ENCODE measurements at regions not wholly inside any gene's neighbourhood (a gene's known extent, or its start where the extent isn't known, plus 50 kb on each side); places are given as distances from the start of the nearest gene placed in this dataset.

- Histone ChIP-seq H2AFZ (ENCODE audit: low read length) (no peak overlapping the region), H3K9me2 (replicated peaks; ENCODE audit: insufficient read depth, low read length) (no peaks in the 10 kb centered on the region), H4K20me1 (ENCODE audit: insufficient read depth, low read length) (no peaks in the 10 kb centered on the region), H3K79me2 (ENCODE audit: low read length) (no peaks in the 10 kb centered on the region), H3F3A (ENCODE audit: insufficient read depth, low read length) (no peaks in the 10 kb centered on the region), H3K9me3 (replicated peaks; ENCODE audit: insufficient read depth, low read length) (no peaks in the 10 kb centered on the region), H3K4me3 (ENCODE audit: low read length) (no peak overlapping the region), H3K9ac (ENCODE audit: low read length) (no peak overlapping the region), H3K27ac (ENCODE audit: low read length) (no peak overlapping the region), H3K36me3 (replicated peaks; ENCODE audit: insufficient read depth, low read length) (no peaks in the 10 kb centered on the region), H3K4me1 (ENCODE audit: low read length) (no peaks in the 10 kb centered on the region), H3K27me3 (replicated peaks; ENCODE audit: insufficient read depth, low read length) (no peaks in the 10 kb centered on the region), H3K4me2 (ENCODE audit: low read depth, low read length) (no peak overlapping the region)
- DNase-seq: no peak
- TF ChIP-seq, protein P1, sequence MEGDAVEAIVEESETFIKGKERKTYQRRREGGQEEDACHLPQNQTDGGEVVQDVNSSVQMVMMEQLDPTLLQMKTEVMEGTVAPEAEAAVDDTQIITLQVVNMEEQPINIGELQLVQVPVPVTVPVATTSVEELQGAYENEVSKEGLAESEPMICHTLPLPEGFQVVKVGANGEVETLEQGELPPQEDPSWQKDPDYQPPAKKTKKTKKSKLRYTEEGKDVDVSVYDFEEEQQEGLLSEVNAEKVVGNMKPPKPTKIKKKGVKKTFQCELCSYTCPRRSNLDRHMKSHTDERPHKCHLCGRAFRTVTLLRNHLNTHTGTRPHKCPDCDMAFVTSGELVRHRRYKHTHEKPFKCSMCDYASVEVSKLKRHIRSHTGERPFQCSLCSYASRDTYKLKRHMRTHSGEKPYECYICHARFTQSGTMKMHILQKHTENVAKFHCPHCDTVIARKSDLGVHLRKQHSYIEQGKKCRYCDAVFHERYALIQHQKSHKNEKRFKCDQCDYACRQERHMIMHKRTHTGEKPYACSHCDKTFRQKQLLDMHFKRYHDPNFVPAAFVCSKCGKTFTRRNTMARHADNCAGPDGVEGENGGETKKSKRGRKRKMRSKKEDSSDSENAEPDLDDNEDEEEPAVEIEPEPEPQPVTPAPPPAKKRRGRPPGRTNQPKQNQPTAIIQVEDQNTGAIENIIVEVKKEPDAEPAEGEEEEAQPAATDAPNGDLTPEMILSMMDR (IDR thresholded peaks at IDR 0.05; ENCODE audit: low read length): no peak
- TF ChIP-seq EZH2phosphoT487 (IDR thresholded peaks at IDR 0.05; ENCODE audit: low read length) (no peak), EZH2 (optimal IDR thresholded peaks at IDR 0.05; ENCODE audit: low read depth, low read length) (no peak)
These were observed 1041.0 kb upstream of the TENM3 start for GRCh38 chr4:181202240-181202639.

- DNase-seq: no peak
- Histone ChIP-seq H3K4me3 (ENCODE audit: low read length) (no peak overlapping the region), H3K9me3 (replicated peaks; ENCODE audit: insufficient read depth, low read length) (no peaks in the 10 kb centered on the region), H3K4me1 (ENCODE audit: low read length) (no peaks in the 10 kb centered on the region), H3K9me2 (replicated peaks; ENCODE audit: insufficient read depth, low read length) (no peaks in the 10 kb centered on the region), H3K9ac (ENCODE audit: low read length) (no peak overlapping the region), H4K20me1 (ENCODE audit: insufficient read depth, low read length) (no peaks in the 10 kb centered on the region), H3K27me3 (replicated peaks; ENCODE audit: insufficient read depth, low read length) (no peaks in the 10 kb centered on the region), H3K27ac (ENCODE audit: low read length) (no peak overlapping the region), H2AFZ (ENCODE audit: low read length) (no peak overlapping the region), H3K36me3 (replicated peaks; ENCODE audit: insufficient read depth, low read length) (no peaks in the 10 kb centered on the region), H3K79me2 (ENCODE audit: low read length) (no peaks in the 10 kb centered on the region), H3K4me2 (ENCODE audit: low read depth, low read length) (no peak overlapping the region), H3F3A (ENCODE audit: insufficient read depth, low read length) (no peaks in the 10 kb centered on the region)
- TF ChIP-seq, protein P1 (IDR thresholded peaks at IDR 0.05; ENCODE audit: low read length): no peak
- TF ChIP-seq EZH2phosphoT487 (IDR thresholded peaks at IDR 0.05; ENCODE audit: low read length) (no peak), EZH2 (optimal IDR thresholded peaks at IDR 0.05; ENCODE audit: low read depth, low read length) (no peak)
These were observed 1039.1 kb upstream of the TENM3 start for GRCh38 chr4:181204109-181204508.

GRCh38 chr4:181213551-181213950 lies 1029.7 kb upstream of the TENM3 start:
- Histone ChIP-seq H3K27ac (ENCODE audit: low read length) (no peak overlapping the region), H3K9me2 (replicated peaks; ENCODE audit: insufficient read depth, low read length) (no peaks in the 10 kb centered on the region), H3K4me3 (ENCODE audit: low read length) (no peak overlapping the region), H3K27me3 (replicated peaks; ENCODE audit: insufficient read depth, low read length) (no peaks in the 10 kb centered on the region), H3F3A (ENCODE audit: insufficient read depth, low read length) (no peaks in the 10 kb centered on the region), H2AFZ (ENCODE audit: low read length) (no peak overlapping the region), H3K36me3 (replicated peaks; ENCODE audit: insufficient read depth, low read length) (no peaks in the 10 kb centered on the region), H3K79me2 (ENCODE audit: low read length) (no peaks in the 10 kb centered on the region), H3K4me2 (ENCODE audit: low read depth, low read length) (no peak overlapping the region), H3K9me3 (replicated peaks; ENCODE audit: insufficient read depth, low read length) (no peaks in the 10 kb centered on the region), H3K9ac (ENCODE audit: low read length) (no peak overlapping the region), H4K20me1 (ENCODE audit: insufficient read depth, low read length) (no peaks in the 10 kb centered on the region), H3K4me1 (ENCODE audit: low read length) (no peaks in the 10 kb centered on the region)
- no peak for DNase-seq
- TF ChIP-seq EZH2 (optimal IDR thresholded peaks at IDR 0.05; ENCODE audit: low read depth, low read length) (no peak), EZH2phosphoT487 (IDR thresholded peaks at IDR 0.05; ENCODE audit: low read length) (no peak)
- TF ChIP-seq, protein P1 (IDR thresholded peaks at IDR 0.05; ENCODE audit: low read length): no peak

All from MM.1S (cell line).